Ovary (tissue), 3 donors: ENCODE measurements at regions not wholly inside any gene's neighbourhood (a gene's known extent, or its start where the extent isn't known, plus 50 kb on each side); places are given as distances from the start of the nearest gene placed in this dataset.

Experiments
- EP300 ChIP-seq: sonication (generic); formaldehyde crosslinking; IDR thresholded peaks from one replicate; pipeline ENCODE4 v1.6.1; 2017; ENCODE audit warnings: antibody characterized with exemption
- TF ChIP-seq, protein P1 (sequence below), 3 donors: fragments of 450-650 bp in 2 of 3; fragments of 200-600 bp in 1 of 3; IDR thresholded peaks; one replicate each; pipeline versions ENCODE4 v1.5.1 to v1.8.0; 2016 to 2022; ENCODE audit warnings: antibody characterized with exemption in 3 of 3, mild to moderate bottlenecking in 1 of 3
- donor health status: DM: no; HTN: no; CAD: no.

- no peak for TF ChIP-seq EP300
- TF ChIP-seq, protein P1, sequence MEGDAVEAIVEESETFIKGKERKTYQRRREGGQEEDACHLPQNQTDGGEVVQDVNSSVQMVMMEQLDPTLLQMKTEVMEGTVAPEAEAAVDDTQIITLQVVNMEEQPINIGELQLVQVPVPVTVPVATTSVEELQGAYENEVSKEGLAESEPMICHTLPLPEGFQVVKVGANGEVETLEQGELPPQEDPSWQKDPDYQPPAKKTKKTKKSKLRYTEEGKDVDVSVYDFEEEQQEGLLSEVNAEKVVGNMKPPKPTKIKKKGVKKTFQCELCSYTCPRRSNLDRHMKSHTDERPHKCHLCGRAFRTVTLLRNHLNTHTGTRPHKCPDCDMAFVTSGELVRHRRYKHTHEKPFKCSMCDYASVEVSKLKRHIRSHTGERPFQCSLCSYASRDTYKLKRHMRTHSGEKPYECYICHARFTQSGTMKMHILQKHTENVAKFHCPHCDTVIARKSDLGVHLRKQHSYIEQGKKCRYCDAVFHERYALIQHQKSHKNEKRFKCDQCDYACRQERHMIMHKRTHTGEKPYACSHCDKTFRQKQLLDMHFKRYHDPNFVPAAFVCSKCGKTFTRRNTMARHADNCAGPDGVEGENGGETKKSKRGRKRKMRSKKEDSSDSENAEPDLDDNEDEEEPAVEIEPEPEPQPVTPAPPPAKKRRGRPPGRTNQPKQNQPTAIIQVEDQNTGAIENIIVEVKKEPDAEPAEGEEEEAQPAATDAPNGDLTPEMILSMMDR (IDR thresholded peaks at IDR 0.05), result no peak
Observed at GRCh38 chr2:12452185-12452584, 264.6 kb upstream of the TRIB2 start.
